DOHH2 (cell line): ENCODE measurements at regions not wholly inside any gene's neighbourhood (a gene's known extent, or its start where the extent isn't known, plus 50 kb on each side); places are given as distances from the start of the nearest gene placed in this dataset.

ENCODE experiments used
- CTCF ChIP-seq: fragments of 200-600 bp; sonication (generic); IDR thresholded peaks from one replicate; pipeline ENCODE4 v1.5.1; 2014; ENCODE audit warnings: antibody characterized with exemption, mild to moderate bottlenecking, low read depth, low read length; ENCODE audit not compliant: poor library complexity, severe bottlenecking
- EZH2phosphoT487 ChIP-seq: fragments of 200-600 bp; sonication (generic); IDR thresholded peaks from 2 replicates; pipeline ENCODE4 v1.6.1; 2017; ENCODE audit warnings: borderline replicate concordance, mild to moderate bottlenecking, antibody characterized with exemption, low read length, moderate library complexity, mixed read lengths

DNA sequence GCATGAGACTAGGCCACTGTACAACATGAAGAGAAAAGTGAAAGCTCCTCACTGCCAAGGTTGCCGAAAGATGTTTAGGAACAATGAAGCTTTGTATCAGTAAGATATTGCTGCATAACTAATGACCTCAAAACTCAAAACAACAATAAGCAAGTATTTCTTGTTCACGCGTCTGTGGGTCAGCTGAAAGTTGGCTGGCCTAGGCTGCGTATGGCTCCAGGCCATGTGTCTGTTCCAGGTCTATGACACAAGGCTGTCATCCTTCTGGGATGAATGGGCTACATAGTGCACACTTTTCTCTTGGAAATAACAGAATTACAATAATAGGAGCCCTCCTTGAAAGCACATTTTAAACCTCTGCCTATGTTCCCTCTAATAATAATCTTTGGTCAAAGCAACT lies 515.9 kb downstream of the PLPP3 start:
- TF ChIP-seq CTCF, result no peak
- TF ChIP-seq EZH2phosphoT487, result no peak
